ENCODE measurements at regions not wholly inside any gene's neighbourhood (a gene's known extent, or its start where the extent isn't known, plus 50 kb on each side); places are given as distances from the start of the nearest gene placed in this dataset.

- no peak for DNase-seq
- Histone ChIP-seq H3K4me3 (no peak overlapping the region), H3K27me3 (no peaks in the 10 kb centered on the region), H3K9me3 (no peaks in the 10 kb centered on the region), H3K4me1 (no peaks in the 10 kb centered on the region), H3K27ac (no peak overlapping the region), H3K36me3 (no peaks in the 10 kb centered on the region)
- 85 to 89% methylated on average over 2 of the region's 2 CpGs for WGBS, 2 donors
- TF ChIP-seq POLR2AphosphoS5 (IDR thresholded peaks at IDR 0.05) = no peak
- no peak for ATAC-seq (ENCODE audit: low FRiP score in 2 of 2)
Measured at GRCh38 chr5:33072726-33073125, 361.6 kb downstream of the NPR3 start.

- H3K27me3 ChIP-seq = no peaks in the 10 kb centered on the region
- H3K9me3 ChIP-seq = no peaks in the 10 kb centered on the region
- no peaks in the 10 kb centered on the region for H3K36me3 ChIP-seq
- TF ChIP-seq CTCF (IDR thresholded peaks at IDR 0.05) = no peak
- no peak overlapping the region for H3K27ac ChIP-seq
- ATAC-seq (ENCODE audit: low FRiP score in 2 of 2) (no peak), DNase-seq (no peak)
- H3K4me3 ChIP-seq = no peak overlapping the region
- WGBS, 2 donors = 56 to 58% methylated on average over 3 of the region's 3 CpGs
- H3K4me1 ChIP-seq = no peaks in the 10 kb centered on the region
Measured at GRCh38 chr5:33073881-33074327, 362.8 kb downstream of the NPR3 start.

DNA sequence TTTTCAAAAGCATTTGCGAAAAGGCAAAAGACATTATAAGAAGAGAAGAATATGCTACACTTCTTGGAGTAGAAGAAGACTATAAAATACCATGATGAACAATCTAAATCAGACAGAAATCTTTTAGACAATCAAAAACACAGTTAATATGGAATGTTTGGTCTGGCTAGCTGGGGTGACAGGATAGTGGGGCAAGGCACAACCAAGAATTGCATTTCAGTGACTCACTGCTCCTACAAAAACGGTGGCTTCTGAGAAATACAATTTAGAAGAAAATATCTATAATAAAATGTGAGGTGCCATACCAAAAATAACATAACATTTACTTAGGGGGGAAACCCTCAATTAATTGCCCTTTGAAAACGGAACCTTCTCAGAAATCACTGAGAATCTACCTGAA, 363.4 kb downstream of the NPR3 start:
- H3K4me1 ChIP-seq = no peaks in the 10 kb centered on the region
- no peak overlapping the region for H3K27ac ChIP-seq
- 79 to 86% methylated on average over 3 of the region's 3 CpGs for WGBS, 2 donors
- no peaks in the 10 kb centered on the region for H3K27me3 ChIP-seq
- no peak overlapping the region for H3K4me3 ChIP-seq
- no peaks in the 10 kb centered on the region for H3K9me3 ChIP-seq
- H3K36me3 ChIP-seq = no peaks in the 10 kb centered on the region
- ATAC-seq (ENCODE audit: low FRiP score in 2 of 2) = no peak
- DNase-seq = no peak
- TF ChIP-seq CTCF (IDR thresholded peaks at IDR 0.05) (no peak), POLR2A (IDR thresholded peaks at IDR 0.05) (no peak), EP300 (IDR thresholded peaks at IDR 0.05) (no peak), POLR2AphosphoS5 (IDR thresholded peaks at IDR 0.05) (no peak)

DNA sequence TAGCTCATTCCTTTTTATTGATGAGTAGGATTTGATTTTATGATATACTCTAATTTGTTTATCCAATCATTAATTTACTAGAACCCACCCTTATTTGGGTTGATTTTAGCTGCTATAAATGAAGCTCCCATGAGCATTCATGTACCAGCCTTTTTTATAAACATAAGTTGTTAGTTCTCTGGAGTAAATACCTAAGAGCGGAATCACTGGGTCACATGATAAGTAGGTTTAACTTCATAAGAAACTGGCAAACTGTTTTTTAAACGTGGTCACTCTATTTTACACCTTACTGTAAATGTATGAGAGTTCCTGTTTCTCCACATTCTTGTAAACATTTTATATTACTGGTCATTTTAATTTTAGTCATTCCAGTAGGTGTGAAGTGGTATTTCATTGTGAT, 364.6 kb downstream of the NPR3 start:
- H3K4me3 ChIP-seq = no peak overlapping the region
- no peak for TF ChIP-seq EP300 (IDR thresholded peaks at IDR 0.05)
- no peak for TF ChIP-seq CTCF (IDR thresholded peaks at IDR 0.05)
- TF ChIP-seq POLR2A (IDR thresholded peaks at IDR 0.05) = no peak
- no peak for TF ChIP-seq POLR2AphosphoS5 (IDR thresholded peaks at IDR 0.05)
- 67 to 74% methylated on average over 2 of the region's 2 CpGs for WGBS, 2 donors
- DNase-seq (no peak), ATAC-seq (ENCODE audit: low FRiP score in 2 of 2) (no peak)
- peaks cover 0 to 2% (median 0%) of the 10 kb centered on the region in 4 donors for H3K4me1 ChIP-seq
- H3K36me3 ChIP-seq = no peaks in the 10 kb centered on the region
- no peaks in the 10 kb centered on the region for H3K9me3 ChIP-seq
- H3K27ac ChIP-seq = no peak overlapping the region
- no peaks in the 10 kb centered on the region for H3K27me3 ChIP-seq

GRCh38 chr5:33079548-33079947, 361.2 kb upstream of the TARS1 start:
- Histone ChIP-seq H3K27me3 (no peaks in the 10 kb centered on the region), H3K27ac (no peak overlapping the region), H3K4me1 (peaks cover 0 to 3% (median 0%) of the 10 kb centered on the region in 4 donors), H3K36me3 (no peaks in the 10 kb centered on the region), H3K9me3 (no peaks in the 10 kb centered on the region), H3K4me3 (no peak overlapping the region)
- ATAC-seq (ENCODE audit: low FRiP score in 2 of 2) = no peak
- DNase-seq = no peak
- TF ChIP-seq POLR2AphosphoS5 (IDR thresholded peaks at IDR 0.05) = no peak
- no peak for TF ChIP-seq POLR2A (IDR thresholded peaks at IDR 0.05)
- no peak for TF ChIP-seq EP300 (IDR thresholded peaks at IDR 0.05)

- ATAC-seq (ENCODE audit: low FRiP score in 2 of 2) (no peak), DNase-seq (no peak)
- Histone ChIP-seq H3K27ac (no peak overlapping the region), H3K4me1 (peaks cover 0 to 3% (median 0%) of the 10 kb centered on the region in 4 donors), H3K9me3 (no peaks in the 10 kb centered on the region), H3K27me3 (no peaks in the 10 kb centered on the region), H3K4me3 (no peak overlapping the region), H3K36me3 (no peaks in the 10 kb centered on the region)
- 70% methylated on average over 4 of the region's 4 CpGs for WGBS, 2 donors
- TF ChIP-seq POLR2AphosphoS5 (IDR thresholded peaks at IDR 0.05) = no peak
- no peak for TF ChIP-seq POLR2A (IDR thresholded peaks at IDR 0.05)
- no peak for TF ChIP-seq EP300 (IDR thresholded peaks at IDR 0.05)
- TF ChIP-seq CTCF (IDR thresholded peaks at IDR 0.05) = no peak
Measured at GRCh38 chr5:33080287-33080686, 360.5 kb upstream of the TARS1 start.
